ENCODE measurements at regions not wholly inside any gene's neighbourhood (a gene's known extent, or its start where the extent isn't known, plus 50 kb on each side); places are given as distances from the start of the nearest gene placed in this dataset. TPM values are rescaled to one million over a fixed set of nuclear protein-coding genes. Genes with fewer than 3 reads are reported as not detected.

- DNase-seq, result no peak
Observed at GRCh38 chr18:25434745-25435144, 82.8 kb upstream of the ZNF521 start.

GRCh38 chr18:25433590-25433989, 81.6 kb upstream of the ZNF521 start:
- no peak for DNase-seq

- DNase-seq, result no peak
Observed at GRCh38 chr18:25425024-25425423, 73.1 kb upstream of the ZNF521 start.

- no peak for DNase-seq
Observed at GRCh38 chr18:25423760-25424159, 71.8 kb upstream of the ZNF521 start.

- no peak for DNase-seq
Observed at GRCh38 chr18:25423267-25423666, 71.3 kb upstream of the ZNF521 start.

GRCh38 chr18:25422230-25422629, 70.3 kb upstream of the ZNF521 start:
- no peak for DNase-seq

- DNase-seq, result no peak
Observed at GRCh38 chr18:25420077-25420825, 68.3 kb upstream of the ZNF521 start.

- DNase-seq, result no peak
Observed at GRCh38 chr18:25416374-25416773, 64.4 kb upstream of the ZNF521 start.

GRCh38 chr18:25409971-25410370, 58.0 kb upstream of the ZNF521 start:
- DNase-seq, result no peak

GRCh38 chr18:25408293-25408692, 56.3 kb upstream of the ZNF521 start:
- no peak for DNase-seq

Small RNA genes in the stretch of these regions (small RNA-seq; reads per million reads assigned to genes)
- not detected for gene AC027229.1 (ENCODE audit: low replicate concordance)
- gene RN7SL97P (ENCODE audit: low replicate concordance), result not detected
